ENCODE measurements at regions not wholly inside any gene's neighbourhood (a gene's known extent, or its start where the extent isn't known, plus 50 kb on each side); places are given as distances from the start of the nearest gene placed in this dataset.

DNA sequence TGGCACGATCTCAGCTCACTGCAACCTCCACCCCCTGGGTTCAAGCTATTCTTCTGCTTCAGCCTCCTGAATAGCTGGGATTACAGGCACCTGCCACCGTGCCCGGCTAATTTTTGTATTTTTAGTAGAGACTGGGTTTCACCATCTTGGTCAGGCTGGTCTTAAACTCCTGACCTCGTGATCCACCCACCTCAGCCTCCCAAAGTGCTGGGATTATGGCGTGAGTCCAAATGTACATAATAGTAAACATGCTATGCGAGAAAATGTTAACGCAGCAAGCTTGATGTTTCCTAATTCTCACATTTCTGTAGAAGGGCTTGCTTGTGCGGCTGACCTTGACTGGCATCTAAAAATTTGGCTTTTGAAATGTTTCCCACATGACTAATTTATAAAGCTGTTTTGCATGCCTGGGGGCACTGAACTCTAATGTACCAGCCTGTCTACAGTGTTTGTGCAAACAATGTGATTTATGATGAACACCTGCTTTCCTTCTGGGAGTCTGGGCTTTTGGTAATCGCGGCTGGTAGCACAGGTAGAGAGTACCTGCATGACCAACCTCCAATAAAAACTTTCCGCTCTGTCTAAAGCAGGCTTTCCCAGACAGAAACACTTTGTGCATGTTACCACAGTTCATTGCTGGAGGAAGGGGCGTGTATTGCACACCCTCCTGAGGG lies 216.8 kb downstream of the IL15 start:
- TF ChIP-seq, protein P1, sequence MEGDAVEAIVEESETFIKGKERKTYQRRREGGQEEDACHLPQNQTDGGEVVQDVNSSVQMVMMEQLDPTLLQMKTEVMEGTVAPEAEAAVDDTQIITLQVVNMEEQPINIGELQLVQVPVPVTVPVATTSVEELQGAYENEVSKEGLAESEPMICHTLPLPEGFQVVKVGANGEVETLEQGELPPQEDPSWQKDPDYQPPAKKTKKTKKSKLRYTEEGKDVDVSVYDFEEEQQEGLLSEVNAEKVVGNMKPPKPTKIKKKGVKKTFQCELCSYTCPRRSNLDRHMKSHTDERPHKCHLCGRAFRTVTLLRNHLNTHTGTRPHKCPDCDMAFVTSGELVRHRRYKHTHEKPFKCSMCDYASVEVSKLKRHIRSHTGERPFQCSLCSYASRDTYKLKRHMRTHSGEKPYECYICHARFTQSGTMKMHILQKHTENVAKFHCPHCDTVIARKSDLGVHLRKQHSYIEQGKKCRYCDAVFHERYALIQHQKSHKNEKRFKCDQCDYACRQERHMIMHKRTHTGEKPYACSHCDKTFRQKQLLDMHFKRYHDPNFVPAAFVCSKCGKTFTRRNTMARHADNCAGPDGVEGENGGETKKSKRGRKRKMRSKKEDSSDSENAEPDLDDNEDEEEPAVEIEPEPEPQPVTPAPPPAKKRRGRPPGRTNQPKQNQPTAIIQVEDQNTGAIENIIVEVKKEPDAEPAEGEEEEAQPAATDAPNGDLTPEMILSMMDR (IDR thresholded peaks at IDR 0.05) = no peak
- no peak for TF ChIP-seq ZFX (IDR thresholded peaks at IDR 0.05; ENCODE audit: borderline replicate concordance)

Measured in 22Rv1 (cell line).